ENCODE measurements at regions not wholly inside any gene's neighbourhood (a gene's known extent, or its start where the extent isn't known, plus 50 kb on each side); places are given as distances from the start of the nearest gene placed in this dataset.

- no peak overlapping the region for H4K91ac ChIP-seq (ENCODE audit: insufficient read length, low read depth, low read length)
- H2BK5ac ChIP-seq (ENCODE audit: insufficient read length, low read length): no peak overlapping the region
- no peak for TF ChIP-seq CTCF (conservative IDR thresholded peaks at IDR 0.05)
- no peak overlapping the region for H3K23ac ChIP-seq (ENCODE audit: insufficient read length, low read depth, low read length)
- no peaks in the 10 kb centered on the region for H3K27me3 ChIP-seq (ENCODE audit: insufficient read depth, low read length)
- H3K4me1 ChIP-seq (ENCODE audit: insufficient read depth, low read length): no peaks in the 10 kb centered on the region
- no peak overlapping the region for H3K18ac ChIP-seq (ENCODE audit: insufficient read length, low read depth, low read length)
- Mint-ChIP-seq H3K4me1 (no peaks in the 10 kb centered on the region), H3K4me3 (no peak overlapping the region), H3K9me3 (peaks cover 56 to 58% of the 10 kb centered on the region in 2 experiments), H3K27ac (no peak overlapping the region), H3K27me3 (ENCODE audit: low read depth) (no peaks in the 10 kb centered on the region), H3K36me3 (ENCODE audit: insufficient read depth in 1 of 3, low read depth in 3 of 3) (peaks cover 4 to 9% (median 5%) of the 10 kb centered on the region in 3 experiments; a peak in 5 of 7 replicates)
- H2AFZ ChIP-seq (ENCODE audit: low read length): no peak overlapping the region
- no peak overlapping the region for H2BK12ac ChIP-seq (ENCODE audit: insufficient read length, low read depth, low read length)
- no peak overlapping the region for H3K4ac ChIP-seq (ENCODE audit: low read depth, low read length)
- H4K8ac ChIP-seq (replicated peaks; ENCODE audit: insufficient read length, low read depth, low read length): no peak overlapping the region
- no peak overlapping the region for H4K5ac ChIP-seq (ENCODE audit: insufficient read length, low read depth, low read length)
- no peak overlapping the region for H2AK5ac ChIP-seq (ENCODE audit: insufficient read length, low read length)
- no peak overlapping the region for H3K56ac ChIP-seq (ENCODE audit: insufficient read length, low read depth, low read length)
- H3K79me1 ChIP-seq (ENCODE audit: insufficient read depth, low read depth, low read length, poor library complexity, severe bottlenecking): no peaks in the 10 kb centered on the region
- H3K27ac ChIP-seq (ENCODE audit: insufficient read length, low read depth, low read length): no peak overlapping the region
- no peaks in the 10 kb centered on the region for H4K20me1 ChIP-seq (ENCODE audit: control insufficient read depth, insufficient read depth, insufficient read length)
- WGBS (ENCODE audit: extremely low coverage, insufficient read length, low lambda C conversion rate): no CpG with 5 or more reads among the region's 2 CpGs
- H3K9me3 ChIP-seq (ENCODE audit: control insufficient read depth, low read depth, low read length): peaks cover 49% of the 10 kb centered on the region
- H3K9ac ChIP-seq (ENCODE audit: extremely low read depth, insufficient read length, low read length): no peak overlapping the region
- no peaks in the 10 kb centered on the region for H3K23me2 ChIP-seq (ENCODE audit: insufficient read length, low read depth, low read length, poor library complexity, severe bottlenecking)
- H3K4me2 ChIP-seq (ENCODE audit: insufficient read depth, insufficient read length, low read length): no peak overlapping the region
- no peak overlapping the region for H2BK15ac ChIP-seq (ENCODE audit: low read depth, low read length)
- H2BK20ac ChIP-seq (ENCODE audit: low read depth, low read length, poor library complexity, severe bottlenecking): no peak overlapping the region
- DNase-seq: no peak
- no peak overlapping the region for H3K14ac ChIP-seq (ENCODE audit: insufficient read depth, low read length)
- no peak overlapping the region for H3T11ph ChIP-seq (ENCODE audit: low read length)
- no peaks in the 10 kb centered on the region for H3K79me2 ChIP-seq (ENCODE audit: insufficient read depth, low read length)
- H2BK120ac ChIP-seq (ENCODE audit: low read depth, low read length, poor library complexity, severe bottlenecking): no peak overlapping the region
Observed at GRCh38 chr7:57638666-57639065, 188.7 kb downstream of the ZNF716 start.

Measured in H9 (cell line).